ENCODE measurements at regions not wholly inside any gene's neighbourhood (a gene's known extent, or its start where the extent isn't known, plus 50 kb on each side); places are given as distances from the start of the nearest gene placed in this dataset.

DNA sequence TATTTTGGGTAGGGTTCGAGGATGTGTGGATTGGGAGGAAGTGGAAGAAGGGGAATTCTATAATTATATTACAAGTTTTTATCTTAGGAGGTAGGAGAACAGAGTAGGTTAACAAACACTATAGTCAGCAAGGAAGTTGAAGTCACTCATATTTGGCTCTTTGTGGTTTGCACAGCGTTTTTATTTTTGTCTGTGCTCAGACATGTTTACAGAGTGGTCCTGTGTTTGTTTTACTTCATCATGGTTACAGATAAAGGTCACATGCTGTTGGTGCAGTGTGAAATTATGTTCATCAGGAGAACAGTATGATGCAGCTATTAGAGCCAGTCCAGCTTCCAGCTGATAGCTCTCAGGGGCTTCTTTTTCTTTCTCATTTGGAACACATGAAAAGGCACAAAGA, 299.9 kb upstream of the SFRP2 start:
- TF ChIP-seq, protein P1, sequence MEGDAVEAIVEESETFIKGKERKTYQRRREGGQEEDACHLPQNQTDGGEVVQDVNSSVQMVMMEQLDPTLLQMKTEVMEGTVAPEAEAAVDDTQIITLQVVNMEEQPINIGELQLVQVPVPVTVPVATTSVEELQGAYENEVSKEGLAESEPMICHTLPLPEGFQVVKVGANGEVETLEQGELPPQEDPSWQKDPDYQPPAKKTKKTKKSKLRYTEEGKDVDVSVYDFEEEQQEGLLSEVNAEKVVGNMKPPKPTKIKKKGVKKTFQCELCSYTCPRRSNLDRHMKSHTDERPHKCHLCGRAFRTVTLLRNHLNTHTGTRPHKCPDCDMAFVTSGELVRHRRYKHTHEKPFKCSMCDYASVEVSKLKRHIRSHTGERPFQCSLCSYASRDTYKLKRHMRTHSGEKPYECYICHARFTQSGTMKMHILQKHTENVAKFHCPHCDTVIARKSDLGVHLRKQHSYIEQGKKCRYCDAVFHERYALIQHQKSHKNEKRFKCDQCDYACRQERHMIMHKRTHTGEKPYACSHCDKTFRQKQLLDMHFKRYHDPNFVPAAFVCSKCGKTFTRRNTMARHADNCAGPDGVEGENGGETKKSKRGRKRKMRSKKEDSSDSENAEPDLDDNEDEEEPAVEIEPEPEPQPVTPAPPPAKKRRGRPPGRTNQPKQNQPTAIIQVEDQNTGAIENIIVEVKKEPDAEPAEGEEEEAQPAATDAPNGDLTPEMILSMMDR (IDR thresholded peaks at IDR 0.05; ENCODE audit: insufficient read depth in 1 of 2, low read depth in 1 of 2, low read length in 1 of 2, severe bottlenecking in 1 of 2, unreplicated experiment in 1 of 2), result no peak
- Mint-ChIP-seq H3K9me3 (ENCODE audit: unreplicated experiment) (no peaks in the 10 kb centered on the region), H3K4me1 (ENCODE audit: low read depth, unreplicated experiment) (no peaks in the 10 kb centered on the region), H3K27me3 (ENCODE audit: insufficient read depth, unreplicated experiment) (peaks cover 6% of the 10 kb centered on the region), H3K4me3 (ENCODE audit: unreplicated experiment) (no peak overlapping the region), H3K27ac (ENCODE audit: unreplicated experiment) (no peak overlapping the region), H3K36me3 (ENCODE audit: insufficient read depth, unreplicated experiment) (no peaks in the 10 kb centered on the region)
- POLR2A ChIA-PET, result no interaction called here
- BruUV-seq (replicated peaks), result no TSS peak
- Histone ChIP-seq H3K4me1 (no peaks in the 10 kb centered on the region), H3K4me3 (ENCODE audit: low read depth, low read length) (no peak overlapping the region), H3K36me3 (ENCODE audit: control insufficient read depth, insufficient read depth, low read length) (no peaks in the 10 kb centered on the region), H3K9me3 (no peaks in the 10 kb centered on the region), H3K27me3 (replicated peaks; ENCODE audit: control insufficient read depth, insufficient read depth, low read length) (no peaks in the 10 kb centered on the region)
- DNase-seq, result no peak
- intact Hi-C loops (cut with micrococcal nuclease; ENCODE audit: unreplicated experiment), result no loop called here
- CTCF ChIA-PET, result no interaction called here

DNA sequence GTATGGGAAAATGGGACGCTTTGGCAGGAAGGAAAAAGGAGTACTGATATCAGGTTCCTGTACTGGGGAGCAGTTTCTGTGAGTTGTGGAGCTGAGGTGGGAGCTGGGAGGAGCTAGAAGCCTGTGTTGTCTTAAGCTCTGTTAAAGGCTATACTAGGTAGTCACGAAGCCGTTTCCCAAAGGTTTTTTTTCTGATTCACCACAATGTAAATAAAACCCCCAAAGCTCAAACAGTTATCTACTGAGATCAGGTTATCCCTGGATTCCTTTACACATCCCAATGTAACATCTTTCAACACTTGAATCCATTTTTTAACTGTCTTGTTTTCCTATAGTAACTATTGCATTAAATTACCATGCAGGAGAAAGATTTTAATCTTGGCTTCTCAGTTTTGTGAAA, 297.4 kb upstream of the SFRP2 start:
- H3K36me3 Mint-ChIP-seq (ENCODE audit: insufficient read depth, unreplicated experiment), result no peaks in the 10 kb centered on the region
- intact Hi-C loops (cut with micrococcal nuclease; ENCODE audit: unreplicated experiment), result no loop called here
- H3K27ac Mint-ChIP-seq (ENCODE audit: unreplicated experiment), result no peak overlapping the region
- no peaks in the 10 kb centered on the region for H3K4me1 Mint-ChIP-seq (ENCODE audit: low read depth, unreplicated experiment)
- CTCF ChIA-PET, result no interaction called here
- BruUV-seq (replicated peaks), result no TSS peak
- peaks cover 8% of the 10 kb centered on the region for H3K27me3 Mint-ChIP-seq (ENCODE audit: insufficient read depth, unreplicated experiment)
- no peak for DNase-seq
- POLR2A ChIA-PET, result no interaction called here
- no peak overlapping the region for H3K4me3 ChIP-seq (ENCODE audit: low read depth, low read length)
- H3K4me3 Mint-ChIP-seq (ENCODE audit: unreplicated experiment), result no peak overlapping the region
- H3K27me3 ChIP-seq (replicated peaks; ENCODE audit: control insufficient read depth, insufficient read depth, low read length), result no peaks in the 10 kb centered on the region
- no peaks in the 10 kb centered on the region for H3K9me3 Mint-ChIP-seq (ENCODE audit: unreplicated experiment)
- TF ChIP-seq, protein P1 (IDR thresholded peaks at IDR 0.05; ENCODE audit: insufficient read depth in 1 of 2, low read depth in 1 of 2, low read length in 1 of 2, severe bottlenecking in 1 of 2, unreplicated experiment in 1 of 2), result no peak
- no peaks in the 10 kb centered on the region for H3K4me1 ChIP-seq
- no peaks in the 10 kb centered on the region for H3K9me3 ChIP-seq
- H3K36me3 ChIP-seq (ENCODE audit: control insufficient read depth, insufficient read depth, low read length), result no peaks in the 10 kb centered on the region

DNA sequence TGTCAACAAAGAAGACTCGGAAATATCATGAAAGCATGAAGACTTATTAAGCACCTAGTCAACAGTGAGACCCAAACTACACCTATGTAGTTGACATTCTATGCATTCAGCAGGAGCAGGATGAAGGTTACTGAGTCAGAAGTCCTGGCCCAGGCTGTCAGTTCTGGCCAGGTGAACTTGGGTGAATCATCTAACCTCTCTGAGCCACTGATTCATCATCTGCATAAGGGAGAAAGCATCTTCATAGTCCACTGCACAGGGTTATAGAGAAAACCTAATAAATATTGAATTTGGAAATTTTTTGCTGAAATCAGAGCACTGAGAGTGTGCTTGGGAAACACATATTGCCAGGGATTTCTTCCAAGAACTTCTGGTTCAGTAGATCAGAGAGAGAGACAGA, 296.0 kb upstream of the SFRP2 start:
- Histone ChIP-seq H3K27me3 (replicated peaks; ENCODE audit: control insufficient read depth, insufficient read depth, low read length) (no peaks in the 10 kb centered on the region), H3K4me1 (no peaks in the 10 kb centered on the region), H3K9me3 (no peaks in the 10 kb centered on the region), H3K4me3 (ENCODE audit: low read depth, low read length) (no peak overlapping the region), H3K36me3 (ENCODE audit: control insufficient read depth, insufficient read depth, low read length) (no peaks in the 10 kb centered on the region)
- BruUV-seq (replicated peaks), result no TSS peak
- DNase-seq, result no peak
- H3K27me3 Mint-ChIP-seq (ENCODE audit: insufficient read depth, unreplicated experiment), result peaks cover 15% of the 10 kb centered on the region
- H3K9me3 Mint-ChIP-seq (ENCODE audit: unreplicated experiment), result no peaks in the 10 kb centered on the region
- H3K36me3 Mint-ChIP-seq (ENCODE audit: insufficient read depth, unreplicated experiment), result no peaks in the 10 kb centered on the region
- POLR2A ChIA-PET, result no interaction called here
- intact Hi-C loops (cut with micrococcal nuclease; ENCODE audit: unreplicated experiment), result no loop called here
- CTCF ChIA-PET, result no interaction called here
- H3K4me1 Mint-ChIP-seq (ENCODE audit: low read depth, unreplicated experiment), result no peaks in the 10 kb centered on the region
- no peak overlapping the region for H3K27ac Mint-ChIP-seq (ENCODE audit: unreplicated experiment)
- TF ChIP-seq, protein P1 (IDR thresholded peaks at IDR 0.05; ENCODE audit: insufficient read depth in 1 of 2, low read depth in 1 of 2, low read length in 1 of 2, severe bottlenecking in 1 of 2, unreplicated experiment in 1 of 2), result no peak
- H3K4me3 Mint-ChIP-seq (ENCODE audit: unreplicated experiment), result no peak overlapping the region

Data from Caco-2 (cell line).